Activated CD4-positive, alpha-beta T cell treated with anti-CD3 and anti-CD28 coated beads, Interleukin-2, amount 10 ng/mL, durations not matched to agents 7 days and 5 days (primary cell): ENCODE measurements at regions not wholly inside any gene's neighbourhood (a gene's known extent, or its start where the extent isn't known, plus 50 kb on each side); places are given as distances from the start of the nearest gene placed in this dataset.
A peak's percentile ranks its signal among the peaks of the same experiment; 100 is the strongest.

Experiments used
- CTCF ChIA-PET: fragments of 350-600 bp; sonication (Branson Sonifier 250); formaldehyde crosslinking; loops from one replicate; lab custom pipeline; 2021; ENCODE audit warnings: antibody characterized with exemption; lab: Charles Lee
- POLR2A ChIA-PET: fragments of 350-600 bp; sonication (Branson Sonifier 250); formaldehyde crosslinking; loops from one replicate; lab custom pipeline; 2021; ENCODE audit warnings: antibody characterized with exemption; lab: Charles Lee
- DNase-seq: peaks from one replicate; pipeline ENCODE4 v3.0.0-alpha.2; 2020
- H3K27ac Mint-ChIP-seq: one replicate; pipeline ENCODE4 v1.8.0; 2021; ENCODE audit warnings: mild to moderate bottlenecking, moderate library complexity, mixed read lengths
- H3K27me3 Mint-ChIP-seq: one replicate; pipeline ENCODE4 v1.8.0; 2021; ENCODE audit warnings: mixed read lengths
- H3K36me3 Mint-ChIP-seq: one replicate; pipeline ENCODE4 v1.8.0; 2021; ENCODE audit warnings: low read depth, mixed read lengths
- H3K4me1 Mint-ChIP-seq: one replicate; pipeline ENCODE4 v1.8.0; 2021; ENCODE audit warnings: mixed read lengths
- H3K4me3 Mint-ChIP-seq: one replicate; pipeline ENCODE4 v1.8.0; 2021; ENCODE audit warnings: mild to moderate bottlenecking, moderate library complexity, mixed read lengths
- H3K9me3 Mint-ChIP-seq: one replicate; pipeline ENCODE4 v1.8.0; 2021; ENCODE audit warnings: mixed read lengths

DNA sequence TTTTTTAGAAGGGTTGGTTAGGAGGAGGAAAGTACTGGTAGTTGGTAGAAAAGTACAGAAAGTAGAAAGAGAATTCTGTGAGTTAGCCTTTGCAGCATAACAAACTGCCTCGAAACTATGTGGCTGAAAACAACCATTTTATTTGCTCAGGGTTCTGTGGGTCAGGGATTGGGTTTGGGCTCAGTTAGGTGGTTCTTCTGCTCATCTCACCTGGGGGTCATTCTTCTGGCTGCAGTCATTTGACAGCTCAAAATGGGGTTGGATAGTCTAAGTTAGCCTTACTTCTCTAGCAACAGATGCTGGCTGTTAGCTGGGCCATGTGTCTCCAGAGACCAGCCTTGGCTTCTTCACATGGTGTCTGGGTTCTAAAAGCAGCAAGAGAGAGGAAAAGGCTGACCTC lies 119.4 kb downstream of the SMIM20 start:
- CTCF ChIA-PET = interaction anchor here (1.5 to 1.6 kb wide), 2 partner anchors 46 to 374 kb away, joined by 3 read pairs; no protein-coding TSS in a partner anchor
- H3K9me3 Mint-ChIP-seq = no peaks in the 10 kb centered on the region
- H3K27me3 Mint-ChIP-seq = peaks cover 6% of the 10 kb centered on the region

DNA sequence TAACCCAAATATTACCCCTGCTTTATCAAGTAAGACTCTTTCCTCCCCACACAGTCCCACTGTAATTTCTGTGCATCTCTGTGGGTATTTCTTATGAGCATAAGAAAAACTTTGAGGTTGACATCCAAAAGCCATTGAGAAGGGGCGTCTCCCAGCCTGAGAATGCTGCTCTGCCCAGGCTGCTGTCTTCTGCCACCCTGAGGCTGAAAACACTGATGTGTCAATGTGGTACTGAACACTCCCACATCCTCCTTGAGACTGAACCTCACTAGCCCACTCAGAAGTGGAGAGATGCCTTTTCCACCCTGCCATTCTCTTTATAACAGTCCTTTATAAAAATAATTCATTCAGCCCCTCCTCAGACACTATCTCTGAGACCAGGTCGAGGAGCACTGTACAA lies 120.8 kb downstream of the SMIM20 start:
- no peak overlapping the region for H3K4me3 Mint-ChIP-seq
- H3K9me3 Mint-ChIP-seq = no peaks in the 10 kb centered on the region
- peaks cover 7% of the 10 kb centered on the region for H3K4me1 Mint-ChIP-seq
- POLR2A ChIA-PET = no interaction called here
- peaks cover 6% of the 10 kb centered on the region for H3K27me3 Mint-ChIP-seq
- DNase-seq = peak; percentile 13
- H3K27ac Mint-ChIP-seq = no peak overlapping the region
- no peaks in the 10 kb centered on the region for H3K36me3 Mint-ChIP-seq
- CTCF ChIA-PET = no interaction called here

More for the DNA sequence above, 119.4 kb downstream of the SMIM20 start:
- Mint-ChIP-seq H3K27ac (no peak overlapping the region), H3K36me3 (no peaks in the 10 kb centered on the region), H3K4me1 (peaks cover 11% of the 10 kb centered on the region), H3K4me3 (no peak overlapping the region)
- POLR2A ChIA-PET = no interaction called here
- DNase-seq = no peak

DNA sequence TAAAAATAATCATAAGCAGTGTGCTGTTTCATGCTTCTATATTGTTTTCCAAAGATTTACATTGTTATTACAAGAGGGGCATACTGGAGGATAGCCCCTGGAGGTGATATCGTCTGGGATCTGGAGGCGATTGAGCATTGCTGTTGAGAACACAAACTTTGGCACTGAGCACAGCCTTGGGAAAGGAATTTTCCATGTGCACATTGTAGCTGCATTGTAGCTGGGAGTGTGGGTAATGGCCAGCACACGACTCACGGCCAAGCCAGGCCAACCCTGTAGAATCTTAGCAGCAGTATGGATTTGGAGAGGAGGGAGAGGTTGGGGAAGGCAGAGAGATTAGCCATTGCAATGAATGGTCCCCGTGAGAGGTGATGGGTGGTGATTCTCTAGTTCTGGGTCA lies 121.9 kb downstream of the SMIM20 start:
- no peaks in the 10 kb centered on the region for H3K9me3 Mint-ChIP-seq
- no peaks in the 10 kb centered on the region for H3K4me1 Mint-ChIP-seq
- POLR2A ChIA-PET = no interaction called here
- no peaks in the 10 kb centered on the region for H3K36me3 Mint-ChIP-seq
- peaks cover 7% of the 10 kb centered on the region for H3K27me3 Mint-ChIP-seq
- CTCF ChIA-PET = no interaction called here
- no peak for DNase-seq
- no peak overlapping the region for H3K27ac Mint-ChIP-seq
- H3K4me3 Mint-ChIP-seq = no peak overlapping the region

DNA sequence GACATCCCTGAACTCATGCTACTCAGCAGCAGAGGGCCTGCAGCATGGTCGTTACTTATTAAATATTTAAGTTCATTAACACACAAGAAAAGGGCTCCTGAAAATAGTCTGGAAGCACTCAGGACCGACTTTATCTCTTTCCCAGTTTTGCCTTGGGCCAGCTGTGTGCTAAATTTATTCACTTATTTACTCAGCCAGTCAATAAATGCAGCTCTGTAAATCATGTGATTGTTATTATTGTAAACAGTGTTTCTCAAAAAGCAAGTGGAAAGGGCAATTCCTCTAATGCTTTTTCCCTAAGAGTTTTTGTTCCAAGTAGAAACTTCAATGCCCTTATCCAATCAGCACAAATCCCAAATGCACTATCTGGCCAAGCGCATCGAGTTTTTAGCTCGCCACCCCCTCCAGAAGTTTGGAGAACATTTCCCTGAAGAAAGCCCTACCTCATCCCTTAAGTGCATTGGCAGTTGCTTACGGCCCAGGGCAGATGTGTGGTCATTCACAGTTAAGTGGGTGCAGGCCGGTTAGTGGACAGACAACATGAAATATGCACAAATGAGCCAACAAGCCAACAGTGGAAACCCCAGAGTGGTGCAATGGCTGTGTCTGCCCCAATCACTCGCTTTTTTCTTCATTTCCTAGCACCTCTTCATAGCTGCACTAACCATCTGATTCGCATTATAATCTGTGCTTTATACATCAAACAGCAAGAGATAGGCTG lies 125.8 kb downstream of the SMIM20 start:
- Mint-ChIP-seq H3K4me3 (no peak overlapping the region), H3K36me3 (no peaks in the 10 kb centered on the region), H3K27me3 (peaks cover 16% of the 10 kb centered on the region), H3K27ac (no peak overlapping the region), H3K9me3 (no peaks in the 10 kb centered on the region), H3K4me1 (no peaks in the 10 kb centered on the region)
- DNase-seq = no peak
- ChIA-PET POLR2A (no interaction called here), CTCF (interaction anchor here (1.3 kb wide), 1 partner anchor 16 kb away, joined by 4 read pairs; no protein-coding TSS in a partner anchor)

DNA sequence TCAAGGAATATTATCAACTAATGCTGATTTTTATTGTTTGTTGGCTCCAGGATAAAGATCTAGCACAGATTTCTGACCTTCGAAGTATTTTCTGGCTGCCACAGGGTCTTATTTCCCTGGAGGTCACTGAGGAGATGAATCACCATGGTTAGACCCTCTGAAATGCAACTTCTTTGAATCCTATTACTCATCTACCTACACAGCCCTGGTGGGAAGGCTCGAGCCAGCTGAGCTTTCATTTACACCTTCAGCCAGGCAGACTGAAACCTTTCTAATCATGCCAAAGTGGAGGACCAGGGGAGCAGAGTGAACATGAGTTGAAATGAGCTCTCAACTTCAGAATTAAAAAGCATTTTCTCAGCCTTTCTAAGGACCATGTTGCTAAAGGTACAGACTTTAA lies 130.5 kb downstream of the SMIM20 start:
- DNase-seq = no peak
- POLR2A ChIA-PET = no interaction called here
- Mint-ChIP-seq H3K27ac (no peak overlapping the region), H3K4me3 (no peak overlapping the region), H3K9me3 (no peaks in the 10 kb centered on the region), H3K36me3 (no peaks in the 10 kb centered on the region), H3K27me3 (peaks cover 13% of the 10 kb centered on the region), H3K4me1 (no peaks in the 10 kb centered on the region)
- CTCF ChIA-PET = interaction anchor here (0.8 kb wide), 1 partner anchor 15 kb away, joined by 3 read pairs; no protein-coding TSS in a partner anchor

DNA sequence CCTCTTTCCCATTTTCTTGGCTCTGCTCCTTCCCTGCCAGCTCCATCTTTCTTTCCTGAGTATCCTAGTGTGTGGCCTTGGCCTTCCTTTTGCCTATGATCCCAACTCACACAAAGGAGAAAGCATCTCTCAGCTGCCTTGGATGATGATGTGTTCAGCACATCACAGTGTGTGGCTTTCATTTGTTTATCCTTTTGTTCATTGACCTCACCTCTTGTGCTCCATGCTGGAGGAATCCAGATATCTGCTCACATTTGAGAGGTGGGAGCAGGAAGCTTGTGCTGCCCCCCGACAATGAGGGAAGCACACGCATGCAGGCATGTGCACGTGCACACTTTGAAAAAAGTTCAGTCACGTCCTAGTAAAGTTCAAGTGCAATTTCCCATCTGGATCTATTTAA lies 131.0 kb downstream of the SMIM20 start:
- CTCF ChIA-PET = interaction anchor here (0.7 to 0.8 kb wide), 2 partner anchors 16 to 38 kb away, joined by 3 read pairs; no protein-coding TSS in a partner anchor
- no peaks in the 10 kb centered on the region for H3K36me3 Mint-ChIP-seq
- H3K4me3 Mint-ChIP-seq = no peak overlapping the region
- POLR2A ChIA-PET = no interaction called here
- H3K27ac Mint-ChIP-seq = no peak overlapping the region
- peaks cover 13% of the 10 kb centered on the region for H3K27me3 Mint-ChIP-seq
- H3K9me3 Mint-ChIP-seq = no peaks in the 10 kb centered on the region
- no peak for DNase-seq
- H3K4me1 Mint-ChIP-seq = no peaks in the 10 kb centered on the region

DNA sequence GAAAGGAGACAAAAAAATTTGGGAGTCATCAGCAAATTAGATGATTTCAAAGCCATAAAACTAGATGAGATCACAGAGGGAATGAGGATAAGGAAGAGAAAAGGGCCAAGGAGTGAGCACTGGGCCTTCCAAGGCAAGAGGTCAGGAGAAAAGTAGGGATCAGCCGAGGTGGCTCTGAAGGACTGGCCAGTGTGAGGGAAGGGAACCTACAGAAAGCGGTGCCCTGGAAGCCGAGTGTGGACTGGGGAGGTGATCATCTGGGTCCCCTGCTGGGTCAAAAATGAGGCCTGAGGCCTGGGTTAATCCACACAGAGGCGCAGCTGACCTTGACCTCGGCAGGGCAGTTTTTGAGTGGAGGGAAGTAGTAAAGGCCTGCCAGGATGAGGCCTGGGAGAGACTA lies 133.8 kb downstream of the SMIM20 start:
- Mint-ChIP-seq H3K4me1 (no peaks in the 10 kb centered on the region), H3K27me3 (peaks cover 8% of the 10 kb centered on the region), H3K27ac (no peak overlapping the region), H3K4me3 (no peak overlapping the region), H3K36me3 (no peaks in the 10 kb centered on the region), H3K9me3 (no peaks in the 10 kb centered on the region)
- no peak for DNase-seq
- POLR2A ChIA-PET = no interaction called here
- CTCF ChIA-PET = no interaction called here

DNA sequence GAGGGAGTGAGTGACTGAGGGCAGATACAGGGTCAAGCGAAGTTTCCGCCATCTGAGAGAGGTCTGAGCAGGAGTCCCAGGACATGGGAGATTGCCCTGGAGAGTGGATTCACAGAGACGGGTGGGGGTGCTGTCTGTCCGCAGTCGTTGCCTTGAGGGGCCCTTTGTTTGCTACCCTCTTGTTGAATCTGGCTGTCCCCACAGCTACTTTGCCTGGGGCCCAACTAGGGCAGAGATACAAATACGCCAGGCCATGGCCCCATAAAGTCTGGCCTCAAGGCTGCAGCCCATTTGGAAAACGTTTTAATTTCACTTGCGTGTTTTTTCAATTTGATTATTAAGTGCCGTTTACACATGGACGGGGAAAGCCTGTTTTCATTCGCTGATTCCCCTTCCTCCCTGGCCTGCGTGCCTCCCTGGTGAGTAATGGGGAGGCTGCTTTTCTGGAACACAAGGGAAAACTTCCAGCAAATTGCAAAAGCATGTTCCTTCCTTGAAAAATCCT lies 134.4 kb downstream of the SMIM20 start:
- H3K9me3 Mint-ChIP-seq = no peaks in the 10 kb centered on the region
- peaks cover 4% of the 10 kb centered on the region for H3K4me1 Mint-ChIP-seq
- no peak for DNase-seq
- CTCF ChIA-PET = no interaction called here
- H3K27ac Mint-ChIP-seq = no peak overlapping the region
- H3K27me3 Mint-ChIP-seq = peaks cover 6% of the 10 kb centered on the region
- POLR2A ChIA-PET = no interaction called here
- no peaks in the 10 kb centered on the region for H3K36me3 Mint-ChIP-seq
- H3K4me3 Mint-ChIP-seq = no peak overlapping the region

DNA sequence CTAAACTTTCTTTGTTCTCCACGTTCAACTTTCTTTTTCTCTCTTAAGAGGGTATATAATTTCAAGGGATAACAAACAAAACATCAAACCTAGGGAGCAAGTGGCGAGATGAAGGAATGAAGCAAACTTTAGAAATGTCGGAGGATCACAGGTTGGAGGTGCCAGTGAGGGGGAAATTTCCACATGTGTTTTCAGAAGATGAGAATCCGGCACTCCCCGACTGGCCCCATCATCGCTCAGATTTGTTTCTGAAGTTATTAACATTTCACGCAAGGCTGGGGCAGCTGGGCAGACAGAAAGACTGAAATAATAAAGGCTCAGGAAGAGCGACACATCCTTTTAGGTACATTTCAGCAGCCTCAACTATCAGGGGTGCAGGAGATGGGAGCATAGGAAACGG lies 134.9 kb downstream of the SMIM20 start:
- no peak overlapping the region for H3K4me3 Mint-ChIP-seq
- ChIA-PET POLR2A (no interaction called here), CTCF (interaction anchor here (1.2 kb wide), 1 partner anchor 10 kb away, joined by 3 read pairs; no protein-coding TSS in a partner anchor)
- H3K9me3 Mint-ChIP-seq = no peaks in the 10 kb centered on the region
- H3K4me1 Mint-ChIP-seq = peaks cover 4% of the 10 kb centered on the region
- no peak overlapping the region for H3K27ac Mint-ChIP-seq
- H3K36me3 Mint-ChIP-seq = no peaks in the 10 kb centered on the region
- no peak for DNase-seq
- peaks cover 4% of the 10 kb centered on the region for H3K27me3 Mint-ChIP-seq

DNA sequence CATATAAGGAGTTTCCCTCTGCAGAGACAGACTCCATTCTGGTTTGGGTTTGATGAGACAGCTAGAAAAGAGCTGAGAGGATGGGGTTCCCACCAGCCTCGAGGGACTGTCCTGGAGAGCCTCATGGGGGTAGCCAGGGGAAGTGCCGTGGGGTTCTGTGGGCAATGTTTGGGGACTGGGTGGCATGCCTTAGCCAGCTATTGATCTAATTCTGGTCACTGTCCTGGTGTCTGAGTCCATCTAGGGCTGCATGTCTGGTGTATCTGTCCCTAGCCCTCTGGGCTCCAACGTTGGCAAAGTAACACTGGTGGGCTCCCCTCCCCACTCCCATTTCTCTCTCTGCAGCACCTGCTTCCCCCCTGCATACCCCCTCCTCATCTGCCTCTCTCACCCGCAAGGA lies 135.4 kb downstream of the SMIM20 start:
- POLR2A ChIA-PET = no interaction called here
- CTCF ChIA-PET = interaction anchor here (1.2 kb wide), 1 partner anchor 9 kb away, joined by 3 read pairs; no protein-coding TSS in a partner anchor
- no peak overlapping the region for H3K4me3 Mint-ChIP-seq
- no peaks in the 10 kb centered on the region for H3K36me3 Mint-ChIP-seq
- no peak for DNase-seq
- H3K4me1 Mint-ChIP-seq = peaks cover 4% of the 10 kb centered on the region
- no peaks in the 10 kb centered on the region for H3K9me3 Mint-ChIP-seq
- H3K27me3 Mint-ChIP-seq = peaks cover 4% of the 10 kb centered on the region
- no peak overlapping the region for H3K27ac Mint-ChIP-seq

DNA sequence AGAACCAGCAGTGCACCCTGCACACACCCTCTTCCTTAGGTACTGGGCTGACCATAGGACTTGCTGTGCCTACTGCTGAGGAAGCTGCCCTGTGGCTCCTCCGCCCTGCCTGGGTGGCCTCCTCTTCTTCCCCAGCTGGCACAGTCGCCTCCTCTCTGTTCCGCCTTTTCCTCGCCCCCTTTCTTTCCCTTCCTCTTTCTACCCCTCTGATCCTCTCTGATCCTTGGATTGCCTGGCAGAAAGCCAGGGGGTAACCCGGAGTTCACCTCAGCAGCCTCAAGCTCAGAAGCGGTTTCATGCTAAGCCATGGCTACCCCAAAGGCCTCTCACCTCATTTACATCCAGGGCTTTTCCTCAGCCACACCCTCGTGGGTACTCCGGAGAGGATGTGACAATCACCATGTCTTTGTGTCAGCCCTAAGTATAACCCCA lies 136.2 kb downstream of the SMIM20 start:
- CTCF ChIA-PET = no interaction called here
- H3K36me3 Mint-ChIP-seq = no peaks in the 10 kb centered on the region
- H3K9me3 Mint-ChIP-seq = no peaks in the 10 kb centered on the region
- POLR2A ChIA-PET = no interaction called here
- no peak for DNase-seq
- no peak overlapping the region for H3K4me3 Mint-ChIP-seq
- peaks cover 4% of the 10 kb centered on the region for H3K4me1 Mint-ChIP-seq
- no peak overlapping the region for H3K27ac Mint-ChIP-seq
- H3K27me3 Mint-ChIP-seq = no peaks in the 10 kb centered on the region

DNA sequence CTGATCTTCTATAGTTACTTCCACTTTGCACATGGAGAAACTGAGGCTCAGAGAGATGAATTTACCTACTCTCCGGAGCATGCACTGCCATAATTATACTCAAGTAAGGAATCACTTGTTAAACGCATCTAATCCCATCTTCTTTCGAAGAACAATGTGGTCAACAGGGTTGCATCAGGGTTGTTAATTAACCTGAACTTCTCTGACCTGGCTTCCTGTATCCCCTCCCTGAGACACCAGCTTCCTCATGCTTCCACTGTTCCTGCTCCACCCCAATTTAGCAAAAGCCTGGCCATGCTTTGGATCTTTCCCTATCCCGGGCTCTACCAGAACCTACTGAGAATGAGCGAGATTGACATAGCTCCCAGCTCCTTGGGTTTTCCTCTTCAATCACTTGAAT lies 136.7 kb downstream of the SMIM20 start:
- ChIA-PET POLR2A (no interaction called here), CTCF (no interaction called here)
- DNase-seq = no peak
- no peaks in the 10 kb centered on the region for H3K27me3 Mint-ChIP-seq
- H3K4me3 Mint-ChIP-seq = no peak overlapping the region
- H3K27ac Mint-ChIP-seq = no peak overlapping the region
- no peaks in the 10 kb centered on the region for H3K36me3 Mint-ChIP-seq
- H3K4me1 Mint-ChIP-seq = peaks cover 4% of the 10 kb centered on the region
- H3K9me3 Mint-ChIP-seq = no peaks in the 10 kb centered on the region

DNA sequence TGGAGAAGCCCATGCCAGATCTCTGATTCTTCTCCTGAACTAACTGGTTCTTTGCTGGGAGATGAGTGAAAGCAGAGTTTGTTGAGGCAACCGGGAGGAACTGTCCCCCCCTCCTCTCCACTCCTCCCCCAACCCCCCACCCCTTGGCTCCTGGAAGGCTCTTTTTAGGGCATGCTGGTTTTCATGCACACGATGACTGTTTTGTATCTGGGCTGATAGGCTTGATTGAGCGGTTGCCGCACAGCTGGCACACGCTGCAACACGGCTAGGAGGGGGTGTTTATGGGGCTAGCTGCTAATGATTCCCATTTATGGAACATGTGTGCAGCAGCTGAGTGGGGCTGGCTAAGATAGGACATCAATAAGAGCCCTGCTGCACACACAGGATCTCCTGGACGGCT lies 137.2 kb downstream of the SMIM20 start:
- DNase-seq = no peak
- ChIA-PET POLR2A (interaction anchor here (0.7 kb wide), 1 partner anchor 11 kb away, joined by 4 read pairs; no protein-coding TSS in a partner anchor), CTCF (interaction anchor here (0.9 kb wide), 1 partner anchor 16 kb away, joined by 3 read pairs; no protein-coding TSS in a partner anchor)
- Mint-ChIP-seq H3K27ac (no peak overlapping the region), H3K4me1 (peaks cover 4% of the 10 kb centered on the region), H3K9me3 (no peaks in the 10 kb centered on the region), H3K27me3 (no peaks in the 10 kb centered on the region), H3K36me3 (peaks cover under 1% of the 10 kb centered on the region), H3K4me3 (no peak overlapping the region)
